LHCN-M2 (cell line): ENCODE measurements at regions not wholly inside any gene's neighbourhood (a gene's known extent, or its start where the extent isn't known, plus 50 kb on each side); places are given as distances from the start of the nearest gene placed in this dataset.

ENCODE experiments used
- DNase-seq: peaks from one replicate; pipeline ENCODE4 v3.0.0-alpha.2; 2012; ENCODE audit warnings: low read depth

DNA sequence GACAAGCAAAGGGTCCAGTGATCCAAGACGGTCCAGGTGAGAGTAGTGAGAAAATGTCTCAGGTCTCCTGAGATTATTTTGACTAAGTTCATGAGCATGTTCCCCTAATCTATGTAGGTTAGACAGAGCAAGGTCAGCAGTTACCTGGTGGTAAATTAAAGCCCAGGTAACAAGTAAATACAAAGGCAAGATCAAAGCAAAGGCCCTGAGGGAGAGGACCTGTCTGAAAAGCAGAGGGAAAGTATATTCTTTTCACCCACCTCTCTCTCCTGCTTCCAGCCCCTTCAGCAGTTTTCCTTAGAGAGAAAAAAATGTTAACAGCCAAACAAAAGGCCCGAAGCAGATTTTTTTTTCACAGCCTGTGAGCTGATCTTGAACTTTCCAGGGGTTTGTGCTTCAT is 302.7 kb downstream of the MAP2K6 start:
- DNase-seq, result no peak

DNA sequence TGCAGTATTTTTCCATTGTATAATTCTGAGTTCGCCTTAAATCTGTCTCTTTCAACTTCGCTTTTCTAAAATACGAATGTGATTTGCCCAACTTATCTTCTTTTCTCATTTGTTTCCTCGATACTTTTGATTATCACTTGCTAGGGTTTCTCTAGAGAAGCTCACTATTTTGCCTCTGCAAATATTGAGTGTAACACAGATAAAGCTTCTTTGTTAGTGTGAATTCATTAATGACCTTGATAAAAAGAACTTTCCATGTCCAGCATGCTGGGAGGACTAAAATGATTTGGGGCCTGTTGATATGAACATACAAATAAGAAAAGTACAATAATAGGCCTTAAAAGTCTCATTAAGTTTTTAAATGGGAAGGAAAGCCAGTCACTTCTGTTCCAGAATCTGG is 303.3 kb downstream of the MAP2K6 start:
- no peak for DNase-seq

DNA sequence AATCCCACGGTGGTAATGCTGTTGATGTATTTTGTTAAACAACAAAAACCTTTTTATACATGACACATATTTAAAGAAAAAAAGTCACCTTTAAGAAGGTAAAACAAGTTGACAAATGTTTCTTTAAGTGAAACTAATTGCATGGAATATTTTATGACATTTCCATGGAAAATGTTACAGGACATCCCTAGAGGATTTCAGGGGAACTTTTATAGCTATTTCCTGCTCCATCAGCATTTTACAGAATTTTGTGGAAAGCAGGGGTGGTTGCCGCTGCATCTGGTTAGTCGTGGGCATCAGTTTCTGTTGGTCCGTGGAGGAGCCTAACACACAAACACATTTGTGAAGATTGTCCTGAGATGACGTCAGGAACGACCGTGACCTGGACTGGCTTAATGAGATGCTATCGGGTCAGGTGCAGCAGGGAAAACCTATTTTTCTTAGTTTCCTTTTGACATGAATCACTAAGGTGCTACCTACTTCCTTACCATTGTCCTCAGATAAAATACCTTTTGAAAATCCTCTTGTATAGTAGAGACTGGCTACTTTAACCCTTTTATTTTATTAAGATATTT is 305.1 kb downstream of the MAP2K6 start:
- no peak for DNase-seq

DNA sequence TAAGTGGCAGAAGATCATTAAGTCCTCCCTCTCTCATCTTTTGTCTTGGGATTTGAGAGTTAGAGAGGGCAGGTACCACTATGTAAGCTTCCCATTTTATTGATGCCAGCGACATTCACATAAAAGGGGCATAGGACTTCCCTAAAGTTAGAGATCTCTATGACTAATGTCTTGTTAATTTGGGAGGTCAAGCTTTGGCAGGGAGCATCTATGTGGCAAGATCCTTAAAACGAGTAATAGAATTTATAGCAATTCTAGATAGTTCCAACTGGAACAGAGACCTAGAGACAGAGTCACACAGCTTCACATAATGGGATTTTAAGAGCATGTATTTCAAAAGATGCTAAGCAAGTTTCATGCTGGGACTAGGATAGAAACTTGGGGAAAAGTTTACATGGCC is 308.0 kb downstream of the MAP2K6 start:
- DNase-seq, result no peak

DNA sequence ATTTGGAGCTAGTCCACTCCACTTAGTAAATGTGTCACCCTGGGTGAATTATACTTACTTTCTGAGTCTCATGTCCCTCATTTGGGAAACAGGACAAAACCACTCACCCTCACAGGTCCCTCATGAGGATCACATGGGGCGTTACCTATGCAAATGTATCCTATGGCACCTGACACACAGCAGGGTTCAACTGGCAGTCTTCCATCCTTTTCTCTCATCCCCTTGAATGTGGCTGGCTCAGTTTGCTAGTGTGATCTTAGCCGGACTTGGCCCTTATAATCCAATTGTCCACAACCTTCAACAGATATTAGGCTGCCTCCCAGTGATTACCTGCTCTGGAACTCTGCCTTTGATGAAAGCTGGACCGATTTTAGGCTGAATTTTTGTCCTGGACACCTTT is 308.8 kb downstream of the MAP2K6 start:
- DNase-seq, result no peak

DNA sequence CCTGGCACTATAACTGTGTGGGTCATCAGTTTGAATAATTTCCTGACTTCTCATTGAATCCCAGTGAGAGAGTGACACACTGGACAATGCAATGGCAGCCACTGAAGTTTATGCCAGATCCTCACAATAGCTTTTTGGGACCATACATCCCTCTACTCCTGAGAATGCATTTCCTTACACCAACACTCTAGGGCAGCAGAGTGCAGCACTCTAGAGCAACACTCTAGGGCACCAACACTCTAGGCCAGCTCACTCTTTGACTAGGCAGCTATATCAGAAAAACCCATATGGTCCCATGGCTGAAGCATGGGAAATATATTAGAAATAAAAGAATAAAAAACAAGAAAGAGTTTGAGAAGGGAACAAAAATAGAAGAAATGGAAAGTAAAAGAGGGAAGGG is 309.2 kb downstream of the MAP2K6 start:
- peak; percentile 25 for DNase-seq

DNA sequence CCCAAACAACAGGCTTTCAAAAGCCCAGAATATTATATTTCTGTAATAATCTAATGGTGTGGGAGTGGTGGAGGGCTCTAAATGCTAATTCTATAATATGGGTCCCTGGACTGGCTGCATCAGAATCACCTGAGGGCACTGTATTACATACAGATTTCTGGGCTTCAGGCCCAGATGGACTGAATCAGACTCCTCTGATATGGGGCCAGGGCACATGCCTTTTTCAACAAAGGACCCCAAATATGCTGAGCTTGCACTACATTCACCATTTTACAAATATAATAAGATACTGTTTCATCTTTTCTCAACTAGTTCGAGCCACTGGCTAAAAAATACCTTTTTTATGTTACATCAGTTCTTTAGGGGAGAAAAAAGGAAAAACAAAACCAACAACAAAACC is 309.7 kb downstream of the MAP2K6 start:
- no peak for DNase-seq

DNA sequence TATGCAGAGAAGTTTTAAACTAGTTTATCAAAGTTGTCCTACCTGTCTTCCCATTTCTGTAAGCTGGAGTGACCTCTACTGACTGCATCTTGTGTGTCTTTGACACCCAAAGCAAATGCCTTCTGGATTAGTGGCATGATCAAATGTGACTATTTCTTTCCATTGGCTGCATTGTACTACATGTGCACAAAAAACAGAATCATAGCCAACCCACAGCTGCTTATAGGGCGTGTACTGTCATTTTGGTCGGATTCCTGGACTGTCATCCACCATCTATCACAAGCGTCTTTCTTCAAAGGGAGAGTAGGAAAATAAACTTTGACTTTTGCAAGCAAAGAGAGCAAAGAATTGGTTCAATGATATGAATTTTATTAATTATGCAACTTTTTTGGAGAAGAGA is 310.6 kb downstream of the MAP2K6 start:
- no peak for DNase-seq

DNA sequence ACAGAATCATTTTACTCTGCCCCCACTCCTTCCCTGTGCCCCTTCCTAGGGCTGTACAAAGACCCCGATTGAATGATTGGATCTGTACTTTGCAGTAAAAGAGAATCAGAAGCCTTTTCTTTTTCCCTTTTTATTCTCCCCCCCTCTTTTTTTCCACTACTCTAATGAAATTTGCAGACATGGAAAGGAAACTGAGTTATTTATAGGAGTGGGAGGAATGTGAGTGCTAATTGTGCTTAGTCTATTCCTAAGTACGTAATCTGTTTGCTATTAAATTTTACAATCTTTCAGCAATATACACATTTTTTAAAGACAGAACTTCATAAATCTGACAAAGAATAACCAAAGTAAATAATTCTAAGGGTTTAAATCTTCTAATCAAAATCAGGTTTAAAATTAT is 314.3 kb downstream of the MAP2K6 start:
- no peak for DNase-seq

DNA sequence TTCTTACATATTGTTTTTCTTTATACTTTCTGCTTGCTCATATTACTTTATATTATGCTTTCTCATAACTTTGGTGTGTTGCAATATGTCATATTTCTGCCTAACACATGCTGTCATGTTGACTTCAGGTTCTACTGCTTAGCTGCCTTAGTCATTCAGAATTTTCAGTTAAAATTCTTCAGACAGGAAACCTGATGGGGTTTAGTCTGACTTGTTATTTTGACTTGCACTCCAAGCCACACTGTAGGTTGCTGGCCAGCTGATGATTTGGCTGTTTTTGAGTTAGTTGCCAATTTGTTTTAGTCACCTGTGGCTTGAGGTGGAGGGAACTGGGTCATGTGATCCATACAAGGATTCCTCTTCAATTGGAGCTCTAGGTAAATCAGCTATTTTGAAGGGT is 315.4 kb downstream of the MAP2K6 start:
- peak; percentile 65 for DNase-seq

DNA sequence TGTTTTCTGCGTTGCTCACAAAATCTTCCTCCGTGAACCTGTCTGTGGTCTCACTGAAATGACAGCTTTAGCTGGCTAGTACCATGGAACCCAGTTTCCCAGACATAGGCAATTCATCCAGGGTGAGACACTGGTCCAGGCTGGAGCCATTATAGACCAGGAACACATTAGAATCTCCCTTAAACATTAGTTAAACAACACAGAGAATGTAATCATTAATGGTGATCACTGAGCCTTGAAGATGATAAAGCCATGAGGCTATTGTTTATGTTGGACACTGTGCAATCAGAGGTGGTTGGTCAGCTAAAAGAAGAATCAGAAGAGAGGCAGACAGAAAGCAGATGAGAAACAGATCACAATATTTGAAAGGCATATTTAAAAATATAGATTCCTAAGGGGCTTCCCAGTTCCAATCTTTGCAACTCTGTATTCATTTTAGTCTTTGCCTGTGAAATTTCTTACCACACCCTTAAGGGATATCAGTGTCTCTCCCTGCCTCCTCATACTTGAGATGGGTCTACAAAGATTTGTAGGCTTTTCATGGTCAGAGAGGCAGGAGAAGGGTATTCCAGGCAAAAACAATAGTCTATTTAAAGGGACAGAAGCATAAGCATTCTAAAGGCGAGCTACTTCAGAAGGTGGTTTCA is 317.9 kb downstream of the MAP2K6 start:
- no peak for DNase-seq

DNA sequence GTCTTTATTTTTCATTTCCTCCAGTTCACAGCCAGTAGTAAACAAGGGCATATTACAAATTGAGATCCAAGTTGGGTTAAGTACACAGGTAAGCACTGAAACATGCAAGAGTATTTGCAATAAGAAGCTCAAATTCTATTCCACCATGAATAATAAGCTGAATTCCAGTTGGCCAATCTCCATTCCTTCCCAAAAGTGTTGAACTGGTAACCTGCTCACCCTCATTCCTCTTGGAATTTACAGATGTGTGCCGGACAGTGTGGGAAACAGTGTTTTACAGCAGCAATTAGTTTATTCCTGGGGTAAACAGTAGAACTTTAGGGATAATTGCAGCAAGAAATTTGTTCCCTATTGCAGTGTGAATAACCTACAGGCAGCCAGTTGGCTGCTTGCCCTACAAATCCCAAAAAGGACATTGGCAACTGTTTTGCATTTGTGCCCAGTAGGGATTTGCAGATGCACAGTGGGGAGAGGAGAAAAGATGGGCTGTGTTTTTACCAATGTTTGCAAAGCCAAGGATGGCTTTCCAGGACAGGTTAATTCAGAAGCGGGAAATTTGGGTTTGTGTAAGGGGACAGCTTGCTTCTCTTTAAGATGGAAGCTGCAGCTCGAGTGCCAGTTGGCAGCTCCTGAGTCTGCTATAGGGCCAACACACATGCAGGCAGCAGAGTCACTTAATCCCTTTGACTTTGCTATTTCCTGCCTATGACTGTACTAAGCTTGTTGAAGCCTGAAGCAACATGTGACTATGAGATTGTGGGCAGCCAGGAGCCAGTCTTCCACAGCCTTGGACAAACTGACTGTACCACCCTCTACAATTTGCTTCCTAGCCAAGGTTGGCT is 318.9 kb downstream of the MAP2K6 start:
- peak; percentile 96 for DNase-seq

DNA sequence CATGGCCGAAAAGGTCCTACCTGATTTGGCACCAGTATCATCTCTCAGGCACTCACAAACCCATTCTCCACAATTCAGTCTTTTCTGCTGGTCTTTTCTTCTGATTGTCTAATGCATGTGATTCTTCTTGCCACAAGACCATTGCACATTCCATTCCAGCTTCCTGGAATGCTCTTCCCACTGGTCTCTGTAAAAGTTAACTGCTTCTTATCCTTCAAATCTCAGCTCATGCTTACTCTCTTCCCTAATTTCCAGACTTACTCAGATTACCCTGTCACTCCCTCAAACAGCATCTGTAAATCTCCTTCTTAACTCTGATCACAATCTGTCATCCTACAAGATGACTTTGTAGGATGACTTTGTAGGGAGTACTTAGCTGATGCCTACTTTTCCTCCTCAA is 320.2 kb downstream of the MAP2K6 start:
- DNase-seq, result peak; percentile 29

DNA sequence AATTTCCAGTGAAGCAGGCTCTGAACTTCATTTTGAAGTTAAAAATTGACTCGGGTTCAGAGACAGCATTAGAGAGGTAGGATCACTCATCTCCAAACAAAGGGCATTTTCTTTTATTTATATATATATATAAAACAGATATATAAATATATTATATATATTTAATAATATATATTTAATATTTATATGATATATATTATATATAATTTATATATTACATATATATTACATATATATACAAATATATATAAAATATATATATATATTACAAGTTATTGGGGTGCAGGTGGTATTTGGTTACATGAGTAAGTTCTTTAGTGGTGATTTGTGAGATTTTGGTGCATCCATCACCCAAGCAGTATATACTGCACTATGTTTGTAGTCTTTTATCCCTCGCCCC is 320.8 kb downstream of the MAP2K6 start:
- DNase-seq, result no peak

DNA sequence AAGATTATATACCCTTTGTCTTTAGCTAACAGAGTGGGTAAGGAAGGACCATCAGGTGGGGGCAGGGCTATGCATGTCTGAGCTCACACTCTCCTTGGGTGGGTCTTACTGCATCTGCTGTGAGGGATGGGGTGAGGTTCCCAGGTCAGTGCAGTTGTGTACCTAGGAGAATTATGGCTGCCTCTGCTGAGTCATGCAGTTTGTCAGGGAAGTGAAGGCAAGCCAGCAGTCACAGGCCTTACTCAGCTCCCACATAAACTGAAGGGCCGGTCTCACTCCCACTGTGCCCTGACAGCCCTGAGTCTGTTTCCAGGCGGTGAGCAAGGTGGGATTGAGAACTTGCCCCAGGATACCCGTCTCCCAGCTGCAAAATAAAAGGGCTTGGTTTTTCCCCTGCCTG is 328.6 kb downstream of the MAP2K6 start:
- DNase-seq, result no peak

DNA sequence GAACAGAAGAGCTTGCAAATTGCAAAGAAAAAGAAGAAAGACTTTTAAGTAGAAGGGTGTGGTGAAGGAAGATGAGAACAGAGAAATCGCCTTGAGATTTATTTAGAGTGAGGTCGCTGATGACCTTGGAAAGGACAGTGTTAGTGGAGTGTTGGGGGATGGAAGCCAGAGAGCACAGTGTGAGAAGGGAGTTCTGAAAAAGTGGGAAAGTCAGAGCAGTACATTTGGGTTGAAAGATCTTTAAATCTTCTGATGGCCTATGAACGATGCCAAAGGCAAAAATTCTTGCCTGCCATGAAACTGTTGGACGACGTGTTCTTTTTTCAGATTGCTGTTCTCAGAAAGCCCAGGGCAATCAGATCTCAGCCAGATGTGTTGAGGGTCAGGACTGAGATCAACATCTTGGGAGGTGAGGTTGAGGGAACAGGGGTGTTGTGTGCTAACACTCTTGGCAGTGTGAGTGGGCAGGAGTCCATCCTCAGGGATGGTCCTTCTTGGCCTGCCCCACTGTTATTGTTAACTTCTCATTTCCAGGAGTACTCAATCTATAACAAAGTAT is 330.1 kb downstream of the MAP2K6 start:
- DNase-seq, result no peak

DNA sequence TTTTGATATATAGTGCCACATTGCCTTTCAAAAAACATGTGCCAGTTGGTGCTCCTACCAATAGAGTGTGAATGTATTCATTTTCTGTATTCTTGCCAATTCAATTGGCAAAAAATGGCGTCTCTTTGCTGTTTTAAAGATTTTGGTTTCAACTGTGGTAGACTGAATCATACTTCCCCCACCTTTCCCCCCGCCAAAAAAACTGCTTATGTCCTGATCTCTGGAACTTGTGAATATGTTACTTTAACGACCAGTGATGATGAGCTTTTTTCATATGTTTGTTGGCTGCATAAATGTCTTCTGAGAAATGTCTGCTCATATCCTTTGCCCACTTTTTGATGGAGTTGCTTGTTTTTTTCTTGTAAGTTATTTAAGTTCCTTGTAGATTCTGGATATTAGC is 325.1 kb upstream of the KCNJ16 start:
- no peak for DNase-seq

DNA sequence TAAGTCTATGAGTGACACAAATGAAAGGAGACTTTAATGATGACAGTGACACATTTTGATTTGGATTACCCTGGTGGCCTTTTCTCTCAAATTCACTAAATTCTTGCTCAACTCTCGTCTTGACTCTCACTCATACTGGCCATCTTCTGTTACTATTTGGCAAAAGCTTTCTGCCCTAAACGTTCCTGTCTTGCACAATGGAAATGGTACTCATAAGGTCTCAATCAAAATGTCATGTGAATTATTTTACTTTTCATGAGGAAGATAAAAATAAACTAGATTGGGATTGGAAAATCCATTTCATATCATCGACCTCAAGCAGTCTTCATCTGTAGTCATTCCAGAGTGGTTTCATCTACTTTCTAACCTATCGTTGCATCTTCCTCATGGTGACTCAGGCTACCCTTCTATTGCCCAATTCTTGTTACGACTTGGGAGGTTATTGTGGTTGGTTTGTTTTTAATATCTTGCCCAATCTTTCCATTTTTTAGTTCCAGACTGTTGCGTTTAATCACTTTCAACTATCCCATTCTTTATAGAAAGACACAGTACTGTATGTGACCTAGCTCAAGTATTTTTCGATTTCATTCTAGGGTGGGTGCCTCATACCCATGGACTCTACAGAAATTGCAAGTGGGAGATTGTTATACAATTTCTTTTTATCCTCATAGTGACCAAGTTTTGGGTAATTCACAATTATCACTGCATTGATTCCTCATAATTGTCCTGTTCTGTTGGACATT is 317.2 kb upstream of the KCNJ16 start:
- peak; percentile 89 for DNase-seq

DNA sequence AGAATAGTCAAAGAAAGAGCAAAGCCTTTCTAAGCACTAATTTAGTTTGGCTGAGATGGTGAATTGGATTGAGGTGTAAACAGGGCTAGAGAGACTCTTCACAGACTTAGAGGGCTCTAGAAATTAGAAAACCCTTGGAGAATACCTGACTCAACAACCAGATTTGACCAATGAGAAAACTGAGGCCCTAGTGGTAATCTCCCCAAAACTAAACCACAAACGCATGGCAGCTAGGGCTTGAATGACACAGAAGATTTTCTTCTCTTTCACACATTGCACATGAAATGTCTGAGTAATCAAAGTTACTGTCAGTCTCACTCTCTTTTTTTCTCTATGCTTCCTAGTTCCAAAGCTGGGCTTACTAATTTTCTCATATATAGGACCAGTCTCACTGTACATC is 314.5 kb upstream of the KCNJ16 start:
- DNase-seq, result no peak

DNA sequence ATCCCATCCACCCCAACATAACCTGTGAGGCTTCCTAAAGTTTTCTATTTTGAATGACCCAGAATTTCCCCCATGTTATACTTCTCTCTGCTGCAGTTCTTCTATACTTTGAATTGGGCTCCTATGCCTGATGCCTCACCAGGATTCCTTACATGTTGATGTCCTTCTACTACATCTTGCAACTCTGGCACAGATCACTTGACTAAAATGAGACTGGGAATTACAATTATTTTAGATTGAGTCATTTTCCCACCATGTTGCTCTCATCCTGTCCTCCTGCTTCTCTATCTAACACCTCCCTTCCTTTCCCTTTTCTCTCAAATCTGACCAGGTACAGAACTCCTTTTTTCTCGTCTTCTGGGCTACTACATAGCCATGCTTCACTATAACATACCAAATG is 314.0 kb upstream of the KCNJ16 start:
- no peak for DNase-seq

DNA sequence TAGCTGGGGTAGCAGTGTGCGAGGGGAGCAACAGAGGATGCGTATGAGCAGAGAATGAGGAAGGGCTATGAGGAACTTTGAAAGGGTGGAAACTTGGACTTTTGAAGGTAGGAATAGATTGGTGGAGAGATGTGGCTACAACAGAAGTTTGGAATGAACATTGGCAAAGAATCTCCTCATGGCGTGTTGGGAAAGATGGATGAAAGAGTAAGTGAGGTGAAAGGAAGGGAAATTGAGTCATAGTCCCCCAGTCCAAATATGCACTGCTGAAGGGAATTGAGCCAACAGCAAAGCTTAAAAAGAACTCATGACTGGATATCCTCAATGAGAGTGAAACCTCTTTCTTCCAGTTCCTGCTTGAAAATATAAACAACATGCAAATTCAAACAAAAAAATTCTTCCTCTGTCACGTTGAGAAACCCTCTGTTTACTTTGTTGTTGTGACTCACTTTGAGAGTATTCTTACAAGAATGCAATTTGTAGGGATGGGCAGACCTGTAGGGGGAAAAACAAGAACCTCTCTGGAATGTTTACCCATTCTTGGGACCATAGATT is 313.2 kb upstream of the KCNJ16 start:
- DNase-seq, result peak; percentile 91

DNA sequence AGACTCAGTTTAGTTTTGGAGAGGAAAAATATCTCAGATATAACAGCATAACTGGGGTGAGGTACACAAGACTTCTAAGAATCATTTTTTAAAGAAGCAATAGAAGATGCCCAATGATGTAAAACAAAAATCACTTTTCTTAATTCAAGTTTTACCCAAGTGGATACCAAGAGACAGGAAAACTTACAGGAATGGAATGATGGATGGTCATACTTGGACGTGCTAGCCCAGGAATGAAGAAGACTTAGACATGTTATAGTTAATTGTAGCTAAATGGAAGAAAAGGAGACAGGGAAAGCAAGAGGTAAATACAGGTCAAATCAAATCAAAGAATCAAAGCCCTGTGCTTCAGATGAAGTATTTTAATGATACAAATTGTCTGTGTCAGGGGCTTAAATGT is 312.7 kb upstream of the KCNJ16 start:
- no peak for DNase-seq
